HepG2 (cell line): ENCODE measurements at regions not wholly inside any gene's neighbourhood (a gene's known extent, or its start where the extent isn't known, plus 50 kb on each side); places are given as distances from the start of the nearest gene placed in this dataset.

Experiments
- ATAC-seq: fragments of 200-7000 bp; cut with Tn5 transposase; 3 replicates; pipeline ENCODE4 v1.9.1; 2020; ENCODE audit warnings: mild to moderate bottlenecking, moderate library complexity
- BruUV-seq: library from RNA; stranded (reverse); fragments of 400-500 nt; replicated peaks from 2 replicates; lab custom pipeline; 2021; lab: Mats Ljungman, UMichigan
- CTCF ChIA-PET: fragments of 300-600 bp; formaldehyde crosslinking; extraction: SDS; loops from one replicate; lab custom pipeline; 2021; ENCODE audit warnings: low total read pairs, inconsistent platforms, low intra/inter-chr PET ratio; lab: Yijun Ruan, JAX
- POLR2A ChIA-PET: fragments of 350-600 bp; sonication (Branson Sonifier 250); formaldehyde crosslinking; loops from one replicate; lab custom pipeline; 2020; ENCODE audit warnings: antibody characterized with exemption, inconsistent platforms; lab: Yijun Ruan, JAX
- DNase-seq: peaks from one replicate; pipeline ENCODE4 v3.0.0-alpha.2; 2015; ENCODE audit warnings: low spot score
- FAIRE-seq: peaks from 3 replicates; lab custom pipeline; 2011; peaks lifted over from hg19 to GRCh38; lab: Jason Lieb, UNC
- H2AFZ ChIP-seq: one replicate; pipeline ENCODE4 v1.6.1; 2011; ENCODE audit warnings: low read length, inconsistent platforms
- H3K27ac ChIP-seq: fragments of 300-600 bp; 3 replicates; pipeline ENCODE4 v1.8.0; 2011; ENCODE audit warnings: mixed run types, mild to moderate bottlenecking, mixed read lengths, low read length, inconsistent platforms; ENCODE audit not compliant: insufficient read depth; ENCODE audit errors: extremely low read length
- H3K27me3 ChIP-seq, 2 experiments: fragments of 200-600 bp in 1 of 2; 2 replicates in 1 of 2; 3 replicates in 1 of 2; pipeline versions ENCODE4 v1.6.0 to v1.8.0; 2011; ENCODE audit warnings: low read length in 2 of 2, mild to moderate bottlenecking in 2 of 2, moderate library complexity in 2 of 2, inconsistent platforms in 1 of 2; ENCODE audit not compliant: insufficient read depth in 2 of 2, control insufficient read depth in 1 of 2
- H3K36me3 ChIP-seq, 2 experiments: fragments of 200-600 bp in 1 of 2; replicated peaks in 1 of 2; 2 replicates in 1 of 2; 3 replicates in 1 of 2; pipeline versions ENCODE4 v1.5.1 to v1.8.0; 2011; ENCODE audit warnings: low read length in 2 of 2, inconsistent platforms in 1 of 2; ENCODE audit not compliant: insufficient read depth in 2 of 2, control insufficient read depth in 1 of 2
- H3K4me1 ChIP-seq: 2 replicates; pipeline ENCODE4 v1.5.1; 2012; ENCODE audit warnings: low read length, inconsistent platforms; ENCODE audit not compliant: insufficient read depth
- H3K4me2 ChIP-seq: 2 replicates; pipeline ENCODE4 v1.6.0; 2011; ENCODE audit warnings: low read depth, low read length, inconsistent platforms
- H3K4me3 ChIP-seq, 3 experiments: fragments of 200-600 bp in 1 of 3; sonication (generic), shearing (Covaris generic) in 1 of 3; replicated peaks in 1 of 3; 2 replicates each; pipeline ENCODE4 v1.5.1; 2011 to 2016; ENCODE audit warnings: low read length in 3 of 3, inconsistent platforms in 2 of 3, low read depth in 2 of 3, mild to moderate bottlenecking in 2 of 3, control low read depth in 1 of 3, mixed read lengths in 1 of 3; ENCODE audit not compliant: insufficient read depth in 1 of 3
- H3K79me2 ChIP-seq: one replicate; pipeline ENCODE4 v1.6.1; 2011; ENCODE audit warnings: low read length, inconsistent platforms; ENCODE audit not compliant: insufficient read depth
- H3K9ac ChIP-seq: 2 replicates; pipeline ENCODE4 v1.6.0; 2011; ENCODE audit warnings: mild to moderate bottlenecking, low read depth, low read length, inconsistent platforms; ENCODE audit not compliant: insufficient read depth
- H3K9me3 ChIP-seq: 2 replicates; pipeline ENCODE4 v1.5.1; 2012; ENCODE audit warnings: mild to moderate bottlenecking, low read length
- H4K20me1 ChIP-seq: 2 replicates; pipeline ENCODE4 v1.6.0; 2011; ENCODE audit warnings: inconsistent platforms, mild to moderate bottlenecking, low read length, moderate library complexity; ENCODE audit not compliant: insufficient read depth
- BCL6 ChIP-seq: IDR thresholded peaks from 2 replicates; pipeline ENCODE4 v1.6.1; 2016; ENCODE audit warnings: missing genetic modification reagents, missing compliant biosample characterization
- DNMT1 ChIP-seq: sonication (generic); formaldehyde crosslinking; IDR thresholded peaks from 2 replicates; pipeline ENCODE4 v1.5.1; 2020; ENCODE audit warnings: mild to moderate bottlenecking, missing genetic modification reagents
- ISL2 ChIP-seq: sonication (generic); formaldehyde crosslinking; IDR thresholded peaks from 2 replicates; pipeline ENCODE4 v1.5.0; 2020; ENCODE audit warnings: missing genetic modification reagents
- KDM6A ChIP-seq: IDR thresholded peaks from 2 replicates; pipeline ENCODE4 v1.6.1; 2016; ENCODE audit warnings: low read depth
- PHF8 ChIP-seq: sonication (generic); formaldehyde crosslinking; IDR thresholded peaks from 2 replicates; pipeline ENCODE4 v1.5.0; 2020; ENCODE audit warnings: missing genetic modification reagents
- SRSF4 ChIP-seq: fragments of 200-400 bp; formaldehyde crosslinking; IDR thresholded peaks from one replicate; pipeline ENCODE4 v1.6.1; 2018; ENCODE audit warnings: mild to moderate bottlenecking, low read depth, low read length, moderate library complexity; ENCODE audit not compliant: poor library complexity, severe bottlenecking
- ZKSCAN8 ChIP-seq: IDR thresholded peaks from 2 replicates; pipeline ENCODE4 v1.6.1; 2016; ENCODE audit warnings: borderline replicate concordance, missing genetic modification reagents, missing compliant biosample characterization
- ZNF350 ChIP-seq: sonication (generic); formaldehyde crosslinking; IDR thresholded peaks from 2 replicates; pipeline ENCODE4 v1.4.0; 2020; ENCODE audit warnings: mild to moderate bottlenecking, low read depth, missing genetic modification reagents, borderline replicate concordance
- ZNF670 ChIP-seq: sonication (generic); formaldehyde crosslinking; IDR thresholded peaks from 2 replicates; pipeline ENCODE4 v1.8.0; 2022; ENCODE audit warnings: mild to moderate bottlenecking, missing genetic modification reagents, borderline replicate concordance
- ZNF713 ChIP-seq: sonication (generic); formaldehyde crosslinking; IDR thresholded peaks from 2 replicates; pipeline ENCODE4 v1.4.0; 2020; ENCODE audit warnings: mild to moderate bottlenecking, missing genetic modification reagents
- WGBS: methylation state at CpG from one replicate; pipeline ENCODE4 v1.1.6; 2017; ENCODE audit warnings: low lambda C conversion rate; 5-methylcytosine and 5-hydroxymethylcytosine counted together
- in situ Hi-C: cut with HindIII; loops from 2 replicates; pipeline ENCODE4 v1.10.0; 2017; ENCODE audit warnings: low pct_unique_long_range_greater_than_20kb; ENCODE audit not compliant: extremely low pct_ligation_motif_present
- intact Hi-C: fragments of 100-400 bp; cut with micrococcal nuclease; formaldehyde crosslinking; loops from one replicate; pipeline ENCODE4 v1.10.0; 2022; ENCODE audit not compliant: unreplicated experiment
- TF ChIP-seq, protein P1 (sequence below): sonication (generic); formaldehyde crosslinking; IDR thresholded peaks from 2 replicates; pipeline ENCODE4 v1.9.0; 2021; ENCODE audit warnings: missing genetic modification reagents, mild to moderate bottlenecking, borderline replicate concordance
- TF ChIP-seq, protein P2 (sequence below): IDR thresholded peaks from 2 replicates; pipeline ENCODE4 v1.6.1; 2012; ENCODE audit warnings: low read length, improper control_type of control experiment
- TF ChIP-seq, protein P3 (sequence below): sonication (generic); formaldehyde crosslinking; IDR thresholded peaks from 2 replicates; pipeline ENCODE4 v1.4.0; 2020; ENCODE audit warnings: low read depth, mild to moderate bottlenecking, missing genetic modification reagents

DNA sequence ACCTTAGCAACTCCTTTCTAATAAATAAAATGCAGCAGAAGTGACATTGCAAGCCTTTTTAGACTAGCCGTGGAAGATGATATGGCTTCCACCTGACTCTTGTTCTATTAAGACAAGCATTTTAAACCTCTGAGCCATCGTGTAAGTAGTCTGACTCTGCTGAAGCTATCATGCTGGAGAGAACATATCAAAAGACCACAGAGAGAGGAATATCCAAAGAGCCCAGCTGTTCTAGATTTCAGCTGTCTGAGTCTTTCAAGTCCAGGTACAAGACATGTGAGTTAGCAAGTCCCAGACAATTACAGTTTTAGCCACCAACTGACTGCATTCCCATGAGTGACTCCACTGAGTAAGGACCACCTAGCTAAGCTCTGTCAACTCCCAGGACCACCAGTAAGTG lies 517.0 kb upstream of the NAALADL2 start (continued):
- TF ChIP-seq ZNF670 (CRISPR knock-in tag) (no peak), ZKSCAN8 (CRISPR knock-in tag) (no peak)

DNA sequence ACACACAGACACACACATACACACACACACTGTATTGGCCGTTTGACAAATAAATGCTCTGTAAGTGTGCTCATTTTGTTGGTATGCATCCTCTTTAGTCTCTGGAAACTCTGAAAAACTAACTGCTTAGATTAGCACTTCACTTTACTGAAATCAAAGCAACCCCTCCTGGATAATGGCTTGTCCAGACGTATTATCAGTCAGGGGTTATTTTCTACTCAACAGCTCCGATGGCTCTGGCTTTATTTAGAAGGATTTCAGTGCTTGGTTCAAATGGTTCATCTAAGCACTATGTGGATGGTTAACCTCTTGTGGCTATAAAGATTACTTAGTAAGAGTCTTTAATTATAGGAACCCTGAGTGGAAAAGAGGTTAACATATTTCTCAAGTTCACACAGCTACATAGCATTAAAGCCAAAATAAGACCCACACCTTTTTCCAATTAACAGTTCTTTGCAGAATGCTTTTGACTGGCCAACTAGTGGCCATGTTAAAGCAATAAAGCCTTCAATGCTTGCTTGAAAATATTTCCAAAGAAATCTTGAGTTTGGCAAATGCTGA lies 516.1 kb upstream of the NAALADL2 start:
- Histone ChIP-seq H3K4me3 (no peak overlapping the region), H3K4me1 (no peaks in the 10 kb centered on the region), H3K27me3 (no peaks in the 10 kb centered on the region), H3K27ac (no peak overlapping the region), H3K4me2 (no peak overlapping the region), H3K9ac (no peak overlapping the region), H2AFZ (no peak overlapping the region), H4K20me1 (no peaks in the 10 kb centered on the region), H3K9me3 (no peaks in the 10 kb centered on the region), H3K79me2 (no peaks in the 10 kb centered on the region), H3K36me3 (no peaks in the 10 kb centered on the region)
- FAIRE-seq (no peak), ATAC-seq (no peak), DNase-seq (no peak)
- WGBS: 5% methylated on average over 3 of the region's 3 CpGs
- in situ Hi-C loops (no loop called here), intact Hi-C loops (no loop called here)
- POLR2A ChIA-PET: no interaction called here
- no TSS peak for BruUV-seq
- TF ChIP-seq, protein P1, sequence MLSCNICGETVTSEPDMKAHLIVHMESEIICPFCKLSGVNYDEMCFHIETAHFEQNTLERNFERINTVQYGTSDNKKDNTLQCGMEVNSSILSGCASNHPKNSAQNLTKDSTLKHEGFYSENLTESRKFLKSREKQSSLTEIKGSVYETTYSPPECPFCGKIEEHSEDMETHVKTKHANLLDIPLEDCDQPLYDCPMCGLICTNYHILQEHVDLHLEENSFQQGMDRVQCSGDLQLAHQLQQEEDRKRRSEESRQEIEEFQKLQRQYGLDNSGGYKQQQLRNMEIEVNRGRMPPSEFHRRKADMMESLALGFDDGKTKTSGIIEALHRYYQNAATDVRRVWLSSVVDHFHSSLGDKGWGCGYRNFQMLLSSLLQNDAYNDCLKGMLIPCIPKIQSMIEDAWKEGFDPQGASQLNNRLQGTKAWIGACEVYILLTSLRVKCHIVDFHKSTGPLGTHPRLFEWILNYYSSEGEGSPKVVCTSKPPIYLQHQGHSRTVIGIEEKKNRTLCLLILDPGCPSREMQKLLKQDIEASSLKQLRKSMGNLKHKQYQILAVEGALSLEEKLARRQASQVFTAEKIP (CRISPR knock-in tag): no peak
- TF ChIP-seq KDM6A (CRISPR knock-in tag): no peak
- TF ChIP-seq BCL6 (CRISPR knock-in tag): no peak
- TF ChIP-seq ZNF713: no peak
- TF ChIP-seq SRSF4: no peak
- TF ChIP-seq PHF8 (CRISPR knock-in tag): no peak
- no peak for TF ChIP-seq ISL2
- TF ChIP-seq, protein P2, sequence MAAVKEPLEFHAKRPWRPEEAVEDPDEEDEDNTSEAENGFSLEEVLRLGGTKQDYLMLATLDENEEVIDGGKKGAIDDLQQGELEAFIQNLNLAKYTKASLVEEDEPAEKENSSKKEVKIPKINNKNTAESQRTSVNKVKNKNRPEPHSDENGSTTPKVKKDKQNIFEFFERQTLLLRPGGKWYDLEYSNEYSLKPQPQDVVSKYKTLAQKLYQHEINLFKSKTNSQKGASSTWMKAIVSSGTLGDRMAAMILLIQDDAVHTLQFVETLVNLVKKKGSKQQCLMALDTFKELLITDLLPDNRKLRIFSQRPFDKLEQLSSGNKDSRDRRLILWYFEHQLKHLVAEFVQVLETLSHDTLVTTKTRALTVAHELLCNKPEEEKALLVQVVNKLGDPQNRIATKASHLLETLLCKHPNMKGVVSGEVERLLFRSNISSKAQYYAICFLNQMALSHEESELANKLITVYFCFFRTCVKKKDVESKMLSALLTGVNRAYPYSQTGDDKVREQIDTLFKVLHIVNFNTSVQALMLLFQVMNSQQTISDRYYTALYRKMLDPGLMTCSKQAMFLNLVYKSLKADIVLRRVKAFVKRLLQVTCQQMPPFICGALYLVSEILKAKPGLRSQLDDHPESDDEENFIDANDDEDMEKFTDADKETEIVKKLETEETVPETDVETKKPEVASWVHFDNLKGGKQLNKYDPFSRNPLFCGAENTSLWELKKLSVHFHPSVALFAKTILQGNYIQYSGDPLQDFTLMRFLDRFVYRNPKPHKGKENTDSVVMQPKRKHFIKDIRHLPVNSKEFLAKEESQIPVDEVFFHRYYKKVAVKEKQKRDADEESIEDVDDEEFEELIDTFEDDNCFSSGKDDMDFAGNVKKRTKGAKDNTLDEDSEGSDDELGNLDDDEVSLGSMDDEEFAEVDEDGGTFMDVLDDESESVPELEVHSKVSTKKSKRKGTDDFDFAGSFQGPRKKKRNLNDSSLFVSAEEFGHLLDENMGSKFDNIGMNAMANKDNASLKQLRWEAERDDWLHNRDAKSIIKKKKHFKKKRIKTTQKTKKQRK: no peak
- TF ChIP-seq DNMT1: no peak
- TF ChIP-seq, protein P3, sequence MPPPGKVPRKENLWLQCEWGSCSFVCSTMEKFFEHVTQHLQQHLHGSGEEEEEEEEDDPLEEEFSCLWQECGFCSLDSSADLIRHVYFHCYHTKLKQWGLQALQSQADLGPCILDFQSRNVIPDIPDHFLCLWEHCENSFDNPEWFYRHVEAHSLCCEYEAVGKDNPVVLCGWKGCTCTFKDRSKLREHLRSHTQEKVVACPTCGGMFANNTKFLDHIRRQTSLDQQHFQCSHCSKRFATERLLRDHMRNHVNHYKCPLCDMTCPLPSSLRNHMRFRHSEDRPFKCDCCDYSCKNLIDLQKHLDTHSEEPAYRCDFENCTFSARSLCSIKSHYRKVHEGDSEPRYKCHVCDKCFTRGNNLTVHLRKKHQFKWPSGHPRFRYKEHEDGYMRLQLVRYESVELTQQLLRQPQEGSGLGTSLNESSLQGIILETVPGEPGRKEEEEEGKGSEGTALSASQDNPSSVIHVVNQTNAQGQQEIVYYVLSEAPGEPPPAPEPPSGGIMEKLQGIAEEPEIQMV: no peak
- TF ChIP-seq ZNF350 (CRISPR knock-in tag): no peak
- CTCF ChIA-PET: no interaction called here
